Activated CD4-positive, alpha-beta memory T cell treated with anti-CD3 and anti-CD28 coated beads for 36 hours (primary cell): ENCODE measurements at regions not wholly inside any gene's neighbourhood (a gene's known extent, or its start where the extent isn't known, plus 50 kb on each side); places are given as distances from the start of the nearest gene placed in this dataset.

Experiments used
- CTCF ChIA-PET: fragments of 350-600 bp; sonication (Branson Sonifier 250); formaldehyde crosslinking; loops from one replicate; lab custom pipeline; 2021; ENCODE audit warnings: antibody characterized with exemption, inconsistent platforms; lab: Charles Lee
- POLR2A ChIA-PET: fragments of 350-600 bp; sonication (Branson Sonifier 250); formaldehyde crosslinking; loops from one replicate; lab custom pipeline; 2021; ENCODE audit warnings: antibody characterized with exemption; lab: Charles Lee
- DNase-seq: peaks from one replicate; pipeline ENCODE4 v3.0.0-alpha.2; 2020
- H3K27ac Mint-ChIP-seq: one replicate; pipeline ENCODE4 v1.8.0; 2021; ENCODE audit warnings: mixed read lengths
- H3K27me3 Mint-ChIP-seq: one replicate; pipeline ENCODE4 v1.8.0; 2021; ENCODE audit warnings: mixed read lengths
- H3K36me3 Mint-ChIP-seq: one replicate; pipeline ENCODE4 v1.8.0; 2021; ENCODE audit warnings: mixed read lengths
- H3K4me1 Mint-ChIP-seq: one replicate; pipeline ENCODE4 v1.8.0; 2021; ENCODE audit warnings: low read depth, mixed read lengths
- H3K4me3 Mint-ChIP-seq: one replicate; pipeline ENCODE4 v1.8.0; 2021; ENCODE audit warnings: mild to moderate bottlenecking, mixed read lengths
- H3K9me3 Mint-ChIP-seq: one replicate; pipeline ENCODE4 v1.8.0; 2021; ENCODE audit warnings: mixed read lengths
- intact Hi-C: fragments of 100-400 bp; cut with micrococcal nuclease; formaldehyde crosslinking; loops from one replicate; pipeline ENCODE4 v1.15.1; 2023

DNA sequence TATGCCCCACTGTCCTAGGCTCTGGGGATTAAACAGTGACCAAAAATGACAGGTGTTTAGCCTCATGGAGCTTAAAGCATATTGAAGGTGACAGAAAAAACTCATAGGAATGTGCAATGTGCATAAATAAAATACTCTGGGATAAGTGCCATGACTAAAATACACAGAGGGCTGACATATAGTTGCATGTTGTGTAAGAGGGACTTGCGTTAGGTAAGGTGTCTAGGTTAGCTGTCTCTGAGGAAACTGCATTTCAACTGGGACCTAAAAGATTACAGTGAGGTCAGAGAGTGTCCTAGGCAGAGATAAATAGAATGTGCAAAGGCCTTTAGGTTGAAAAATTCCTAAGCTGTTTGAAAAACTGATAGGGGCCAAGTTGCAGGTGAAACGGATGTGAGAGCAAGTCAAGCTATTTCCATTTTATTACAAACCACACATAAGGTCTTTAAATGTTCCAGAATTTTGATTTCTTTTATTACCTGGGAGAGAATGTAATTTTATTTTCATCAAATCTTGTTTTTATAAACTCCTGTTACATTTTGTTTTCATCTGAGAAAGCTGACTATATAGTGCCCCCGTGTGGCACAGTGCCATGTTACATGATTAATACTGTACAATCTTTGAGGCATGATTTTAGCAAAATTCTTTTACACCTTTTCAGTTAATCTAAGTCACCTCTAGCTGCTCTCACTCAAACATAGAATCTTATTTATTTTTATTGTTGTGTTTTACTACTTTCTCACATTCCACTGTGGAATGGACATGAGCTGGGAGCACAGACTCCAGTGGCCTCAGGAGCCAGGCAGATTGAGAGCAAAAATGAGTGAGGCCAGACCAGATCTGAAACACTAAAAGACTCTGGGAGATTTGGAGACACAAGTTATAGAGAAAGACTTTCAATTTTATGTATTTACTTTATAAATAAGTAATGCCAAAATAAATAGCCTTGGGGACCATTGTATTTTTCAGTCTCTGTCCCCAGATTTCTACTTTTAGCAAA lies 259.6 kb upstream of the ZNF717 start:
- peak; percentile 15 for DNase-seq
- Mint-ChIP-seq H3K4me3 (no peak overlapping the region), H3K9me3 (peaks cover 9% of the 10 kb centered on the region), H3K36me3 (no peaks in the 10 kb centered on the region), H3K27me3 (no peaks in the 10 kb centered on the region), H3K4me1 (no peaks in the 10 kb centered on the region), H3K27ac (no peak overlapping the region)
- intact Hi-C loops = loop anchor here (5.0 kb wide), 1 partner anchor 323 kb away; no protein-coding TSS in a partner anchor
- ChIA-PET CTCF (interaction anchor here (1.2 to 1.9 kb wide), 3 partner anchors 18 to 322 kb away, joined by 3 to 4 read pairs (median 3); no protein-coding TSS in a partner anchor), POLR2A (no interaction called here)

DNA sequence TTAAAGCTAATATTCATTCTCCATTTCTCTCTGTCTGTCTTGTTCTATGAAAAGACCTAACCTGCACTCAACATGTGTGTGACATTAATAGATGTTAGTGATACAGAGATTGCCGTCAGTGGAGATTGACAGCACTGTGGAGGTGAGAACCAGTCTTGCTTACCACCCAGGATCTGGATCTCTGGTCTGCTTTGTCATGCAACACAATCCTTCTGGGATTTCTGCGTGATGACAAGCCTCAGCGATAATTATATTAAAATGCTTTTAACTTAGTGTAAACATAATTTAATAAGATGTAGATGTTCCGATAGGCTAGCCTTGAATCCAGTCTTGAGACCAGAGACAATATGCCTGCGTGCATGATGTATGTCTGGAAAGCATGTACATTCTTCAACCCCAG lies 262.0 kb upstream of the ZNF717 start:
- CTCF ChIA-PET = no interaction called here
- no peak overlapping the region for H3K4me3 Mint-ChIP-seq
- POLR2A ChIA-PET = no interaction called here
- no peak overlapping the region for H3K27ac Mint-ChIP-seq
- H3K36me3 Mint-ChIP-seq = no peaks in the 10 kb centered on the region
- H3K4me1 Mint-ChIP-seq = no peaks in the 10 kb centered on the region
- intact Hi-C loops = loop anchor here (5.0 kb wide), 1 partner anchor 325 kb away; no protein-coding TSS in a partner anchor
- H3K27me3 Mint-ChIP-seq = no peaks in the 10 kb centered on the region
- DNase-seq = no peak
- H3K9me3 Mint-ChIP-seq = peaks cover 10% of the 10 kb centered on the region

DNA sequence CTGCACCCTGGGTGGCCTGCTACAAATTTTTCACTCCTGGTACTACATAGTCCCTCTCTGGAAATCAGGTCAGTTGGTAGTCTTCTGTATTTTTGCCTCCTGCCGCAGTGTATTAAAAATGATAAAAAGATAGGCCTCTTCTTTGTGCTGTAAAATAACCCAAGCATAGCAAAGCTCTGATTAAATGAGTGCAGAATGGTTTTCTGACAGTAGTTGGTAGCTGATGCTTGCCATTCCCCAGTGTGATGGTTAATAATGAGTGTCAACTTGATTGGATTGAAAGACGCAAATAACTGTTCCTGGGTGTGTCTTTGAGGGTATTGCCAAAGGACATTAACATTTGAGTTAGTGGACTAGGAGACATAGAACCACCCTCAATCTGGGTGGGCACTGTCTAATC lies 264.4 kb upstream of the ZNF717 start:
- H3K36me3 Mint-ChIP-seq = no peaks in the 10 kb centered on the region
- DNase-seq = no peak
- CTCF ChIA-PET = no interaction called here
- H3K4me3 Mint-ChIP-seq = no peak overlapping the region
- no peaks in the 10 kb centered on the region for H3K27me3 Mint-ChIP-seq
- H3K9me3 Mint-ChIP-seq = peaks cover 8% of the 10 kb centered on the region
- H3K4me1 Mint-ChIP-seq = no peaks in the 10 kb centered on the region
- intact Hi-C loops = loop anchor here (5.0 kb wide), 1 partner anchor 327 kb away; no protein-coding TSS in a partner anchor
- POLR2A ChIA-PET = no interaction called here
- H3K27ac Mint-ChIP-seq = no peak overlapping the region

- Mint-ChIP-seq H3K4me3 (no peak overlapping the region), H3K4me1 (no peaks in the 10 kb centered on the region), H3K36me3 (no peaks in the 10 kb centered on the region), H3K9me3 (peaks cover 4% of the 10 kb centered on the region), H3K27me3 (no peaks in the 10 kb centered on the region), H3K27ac (no peak overlapping the region)
- POLR2A ChIA-PET = interaction anchor here (0.6 kb wide), 1 partner anchor 18 kb away, joined by 3 read pairs; no protein-coding TSS in a partner anchor
- no peak for DNase-seq
- intact Hi-C loops = no loop called here
- CTCF ChIA-PET = no interaction called here
These were observed 265.8 kb upstream of the ZNF717 start for GRCh38 chr3:76051145-76051544.

DNA sequence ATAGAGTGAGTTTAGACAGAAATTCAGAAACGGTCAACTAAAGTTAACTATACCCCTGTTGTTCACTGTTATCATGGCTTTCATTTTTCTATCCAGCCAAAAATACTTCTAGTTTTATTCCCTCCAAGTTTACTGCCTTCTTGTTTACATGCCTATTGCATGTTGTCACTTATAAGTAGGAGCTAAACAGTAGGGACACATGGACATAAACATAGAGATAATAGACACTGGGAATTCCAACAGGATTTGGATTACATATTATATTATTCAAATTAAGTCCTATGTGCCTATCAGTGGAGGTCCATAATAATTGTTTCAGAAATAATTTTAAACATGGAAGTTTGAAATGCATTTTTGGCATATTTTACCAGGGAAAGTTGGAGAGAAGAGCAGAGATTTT lies 269.1 kb upstream of the ZNF717 start:
- Mint-ChIP-seq H3K4me3 (no peak overlapping the region), H3K4me1 (no peaks in the 10 kb centered on the region), H3K27me3 (no peaks in the 10 kb centered on the region), H3K27ac (no peak overlapping the region), H3K9me3 (peaks cover 6% of the 10 kb centered on the region), H3K36me3 (no peaks in the 10 kb centered on the region)
- intact Hi-C loops = no loop called here
- no peak for DNase-seq
- ChIA-PET POLR2A (no interaction called here), CTCF (no interaction called here)

- POLR2A ChIA-PET = no interaction called here
- H3K36me3 Mint-ChIP-seq = no peaks in the 10 kb centered on the region
- H3K4me1 Mint-ChIP-seq = no peaks in the 10 kb centered on the region
- no peak for DNase-seq
- CTCF ChIA-PET = no interaction called here
- intact Hi-C loops = no loop called here
- peaks cover 6% of the 10 kb centered on the region for H3K9me3 Mint-ChIP-seq
- H3K27ac Mint-ChIP-seq = no peak overlapping the region
- no peaks in the 10 kb centered on the region for H3K27me3 Mint-ChIP-seq
- H3K4me3 Mint-ChIP-seq = no peak overlapping the region
These were observed 276.3 kb upstream of the ZNF717 start for GRCh38 chr3:76061654-76062053.

DNA sequence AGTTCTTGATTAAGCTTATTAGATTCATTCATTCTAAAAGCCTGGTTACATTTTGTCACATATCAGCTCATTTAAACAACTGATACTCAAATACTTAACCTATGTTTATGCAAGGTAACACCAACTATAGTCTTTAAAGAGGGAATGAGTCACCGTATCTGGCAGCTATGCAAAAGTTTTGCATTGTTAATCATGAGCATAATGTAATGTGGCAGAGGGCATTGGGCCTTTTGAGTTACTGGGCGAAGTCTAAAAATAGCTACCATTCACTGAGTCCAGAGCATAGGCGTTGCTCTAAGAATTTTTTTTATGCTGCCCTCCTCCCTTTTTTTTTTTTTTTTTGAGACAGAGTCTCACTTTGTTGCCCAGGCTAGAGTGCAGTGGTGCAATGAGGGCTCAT lies 277.7 kb upstream of the ZNF717 start:
- H3K27ac Mint-ChIP-seq = no peak overlapping the region
- H3K4me3 Mint-ChIP-seq = no peak overlapping the region
- no peaks in the 10 kb centered on the region for H3K27me3 Mint-ChIP-seq
- peaks cover 8% of the 10 kb centered on the region for H3K9me3 Mint-ChIP-seq
- ChIA-PET CTCF (interaction anchor here (1.1 to 1.4 kb wide), 2 partner anchors 10 to 18 kb away, joined by 3 to 4 read pairs; no protein-coding TSS in a partner anchor), POLR2A (no interaction called here)
- H3K4me1 Mint-ChIP-seq = no peaks in the 10 kb centered on the region
- no peak for DNase-seq
- H3K36me3 Mint-ChIP-seq = no peaks in the 10 kb centered on the region
- intact Hi-C loops = no loop called here

DNA sequence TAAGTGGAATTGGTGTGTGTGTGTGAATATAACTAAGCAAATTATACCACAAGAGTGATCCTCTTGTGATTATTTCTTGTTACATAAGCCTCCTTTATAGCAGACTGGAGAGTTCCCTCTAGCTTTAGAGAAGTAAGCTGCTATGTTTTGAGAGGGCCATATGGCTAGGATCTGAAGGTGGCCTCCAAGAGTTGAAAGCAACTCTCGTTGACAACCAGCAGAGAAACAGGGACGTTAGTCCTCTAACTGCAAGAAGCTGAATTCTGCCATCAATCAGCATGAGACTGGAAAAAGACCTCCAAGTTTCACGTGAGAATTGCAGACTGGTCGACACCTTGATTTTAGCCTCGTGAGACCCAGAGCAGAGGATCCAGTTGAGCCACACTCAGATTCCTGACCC lies 278.5 kb upstream of the ZNF717 start:
- POLR2A ChIA-PET = no interaction called here
- H3K4me3 Mint-ChIP-seq = no peak overlapping the region
- intact Hi-C loops = no loop called here

GRCh38 chr3:76065964-76066363 lies 280.6 kb upstream of the ZNF717 start:
- Mint-ChIP-seq H3K4me1 (no peaks in the 10 kb centered on the region), H3K36me3 (no peaks in the 10 kb centered on the region), H3K4me3 (no peak overlapping the region), H3K27ac (no peak overlapping the region), H3K27me3 (no peaks in the 10 kb centered on the region), H3K9me3 (peaks cover 14% of the 10 kb centered on the region)
- DNase-seq = no peak
- intact Hi-C loops = no loop called here
- ChIA-PET CTCF (no interaction called here), POLR2A (no interaction called here)

More for the DNA sequence above, 278.5 kb upstream of the ZNF717 start:
- Mint-ChIP-seq H3K9me3 (peaks cover 8% of the 10 kb centered on the region), H3K36me3 (no peaks in the 10 kb centered on the region), H3K27me3 (no peaks in the 10 kb centered on the region), H3K4me1 (no peaks in the 10 kb centered on the region), H3K27ac (no peak overlapping the region)
- DNase-seq = no peak
- CTCF ChIA-PET = interaction anchor here (1.1 to 1.4 kb wide), 2 partner anchors 11 to 19 kb away, joined by 3 to 4 read pairs; no protein-coding TSS in a partner anchor

- intact Hi-C loops = no loop called here
- DNase-seq = no peak
- Mint-ChIP-seq H3K27ac (no peak overlapping the region), H3K27me3 (no peaks in the 10 kb centered on the region), H3K4me3 (no peak overlapping the region), H3K4me1 (no peaks in the 10 kb centered on the region), H3K9me3 (peaks cover 32% of the 10 kb centered on the region), H3K36me3 (no peaks in the 10 kb centered on the region)
- ChIA-PET CTCF (no interaction called here), POLR2A (no interaction called here)
These were observed 292.8 kb upstream of the ZNF717 start for GRCh38 chr3:76078101-76078500.

DNA sequence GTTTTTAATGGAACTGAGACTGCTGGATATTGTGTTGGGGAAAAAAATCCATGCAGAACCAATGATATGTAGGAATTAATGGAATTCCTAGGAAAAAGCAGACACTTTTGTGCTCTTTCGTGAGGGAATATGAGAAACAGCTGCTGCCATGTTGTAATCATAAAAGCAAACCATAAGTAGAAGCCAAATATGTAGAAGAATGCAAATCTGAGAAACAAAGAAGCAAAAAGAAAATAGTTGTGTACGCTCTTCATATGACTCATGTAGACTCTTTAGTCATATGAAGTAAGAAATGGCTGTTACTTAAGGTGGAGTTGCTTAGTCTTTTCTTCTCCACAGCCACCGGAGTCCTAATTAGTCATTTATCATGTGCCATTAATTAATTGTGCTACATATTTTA lies 298.6 kb upstream of the ZNF717 start:
- no peak for DNase-seq
- no peak overlapping the region for H3K4me3 Mint-ChIP-seq
- no peak overlapping the region for H3K27ac Mint-ChIP-seq
- ChIA-PET POLR2A (no interaction called here), CTCF (no interaction called here)
- intact Hi-C loops = no loop called here
- H3K27me3 Mint-ChIP-seq = no peaks in the 10 kb centered on the region
- H3K4me1 Mint-ChIP-seq = no peaks in the 10 kb centered on the region
- no peaks in the 10 kb centered on the region for H3K36me3 Mint-ChIP-seq
- peaks cover 37% of the 10 kb centered on the region for H3K9me3 Mint-ChIP-seq

DNA sequence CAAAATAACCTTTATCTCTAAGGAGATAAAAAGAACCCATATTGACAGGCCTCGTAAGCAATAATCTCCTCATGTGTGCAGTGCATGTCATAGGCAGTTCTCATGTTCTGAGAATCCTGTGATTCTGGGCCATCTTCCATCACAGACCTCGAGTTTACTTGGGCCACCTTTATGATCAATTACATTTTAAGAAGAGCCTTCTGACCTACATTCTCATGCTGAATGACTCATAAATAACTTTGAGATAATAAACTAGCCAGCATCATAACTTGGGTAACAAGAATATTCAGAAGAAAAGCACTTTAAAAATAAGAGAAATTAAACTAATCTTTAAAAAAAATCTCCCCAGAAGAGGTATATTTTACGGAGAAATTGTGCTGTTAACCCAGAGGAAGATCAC lies 310.7 kb upstream of the ZNF717 start:
- POLR2A ChIA-PET = no interaction called here
- CTCF ChIA-PET = no interaction called here
- H3K9me3 Mint-ChIP-seq = peaks cover 21% of the 10 kb centered on the region
- no peaks in the 10 kb centered on the region for H3K4me1 Mint-ChIP-seq
- H3K27ac Mint-ChIP-seq = no peak overlapping the region
- H3K4me3 Mint-ChIP-seq = no peak overlapping the region
- DNase-seq = no peak
- H3K36me3 Mint-ChIP-seq = no peaks in the 10 kb centered on the region
- no peaks in the 10 kb centered on the region for H3K27me3 Mint-ChIP-seq
- intact Hi-C loops = no loop called here
